HL-60 (cell line): ENCODE measurements at regions not wholly inside any gene's neighbourhood (a gene's known extent, or its start where the extent isn't known, plus 50 kb on each side); places are given as distances from the start of the nearest gene placed in this dataset.

Source experiments
- DNase-seq, 2 experiments: peaks; one replicate each; pipeline ENCODE4 v3.0.0-alpha.2; 2010 to 2020; ENCODE audit warnings: low read depth in 1 of 2, low spot score in 1 of 2
- H3K27ac ChIP-seq: fragments of 250-450 bp; sonication (Bioruptor Pico); replicated peaks from 2 replicates; pipeline ENCODE4 v1.5.1; 2020; ENCODE audit warnings: mild to moderate bottlenecking, moderate library complexity
- H3K27me3 ChIP-seq: fragments of 250-450 bp; sonication (Bioruptor Pico); 2 replicates; pipeline ENCODE4 v1.5.1; 2021; ENCODE audit warnings: mild to moderate bottlenecking, moderate library complexity; ENCODE audit not compliant: insufficient read depth, poor library complexity, severe bottlenecking
- H3K4me3 ChIP-seq: replicated peaks from 2 replicates; pipeline ENCODE4 v1.5.1; 2011; ENCODE audit warnings: mild to moderate bottlenecking, control low read depth, low read length; ENCODE audit not compliant: insufficient read depth
- CTCF ChIP-seq: IDR thresholded peaks from one replicate; pipeline ENCODE4 v1.5.1; 2011; ENCODE audit warnings: low read length, control low read depth, inconsistent platforms; ENCODE audit not compliant: insufficient read depth
- GABPA ChIP-seq: IDR thresholded peaks from 2 replicates; pipeline ENCODE4 v1.6.1; 2012; ENCODE audit warnings: low read depth
- POLR2AphosphoS5 ChIP-seq: IDR thresholded peaks from 2 replicates; pipeline ENCODE4 v1.6.1; 2012; ENCODE audit warnings: low read depth
- REST ChIP-seq: IDR thresholded peaks from 2 replicates; pipeline ENCODE4 v1.6.1; 2012; ENCODE audit warnings: low read depth; ENCODE audit not compliant: insufficient replicate concordance
- SPI1 ChIP-seq: IDR thresholded peaks from 2 replicates; pipeline ENCODE4 v1.6.1; 2012; ENCODE audit warnings: low read depth, mild to moderate bottlenecking, borderline replicate concordance

GRCh38 chr14:56023661-56024081 is 94.5 kb upstream of the PELI2 start:
- H3K27ac ChIP-seq, result no peak overlapping the region
- TF ChIP-seq REST, result no peak
- no peak for TF ChIP-seq CTCF
- TF ChIP-seq GABPA, result no peak
- TF ChIP-seq POLR2AphosphoS5, result no peak
- TF ChIP-seq SPI1, result no peak
- no peaks in the 10 kb centered on the region for H3K27me3 ChIP-seq
- no peak for DNase-seq
- H3K4me3 ChIP-seq, result no peak overlapping the region

GRCh38 chr14:56025191-56025590 is 93.0 kb upstream of the PELI2 start:
- no peak overlapping the region for H3K27ac ChIP-seq
- TF ChIP-seq CTCF, result no peak
- TF ChIP-seq GABPA, result no peak
- TF ChIP-seq REST, result no peak
- no peak for TF ChIP-seq SPI1
- no peak for TF ChIP-seq POLR2AphosphoS5
- no peak for DNase-seq
- no peaks in the 10 kb centered on the region for H3K27me3 ChIP-seq
- no peak overlapping the region for H3K4me3 ChIP-seq

DNA sequence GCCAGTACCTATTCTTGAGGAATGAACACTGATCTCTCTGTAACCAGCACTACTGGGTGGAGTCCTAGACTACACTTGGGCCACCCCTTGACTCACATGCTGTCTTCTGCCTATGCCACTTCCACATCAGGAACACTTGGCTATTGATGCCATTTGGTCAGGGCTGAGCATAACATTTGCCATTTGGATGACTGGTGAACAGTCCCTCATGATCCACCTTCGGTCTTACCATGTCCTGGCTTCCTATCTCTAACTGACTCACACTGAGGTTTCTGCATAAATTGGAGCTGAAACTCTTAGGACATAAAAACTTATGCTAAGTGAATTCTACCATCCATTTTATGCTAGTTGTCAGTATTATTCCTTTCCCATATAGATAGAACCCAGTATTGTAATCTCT is 91.7 kb upstream of the PELI2 start:
- no peak for TF ChIP-seq POLR2AphosphoS5
- TF ChIP-seq SPI1, result no peak
- TF ChIP-seq GABPA, result no peak
- TF ChIP-seq CTCF, result no peak
- TF ChIP-seq REST, result no peak

More for the DNA sequence above, 91.7 kb upstream of the PELI2 start:
- Histone ChIP-seq H3K27me3 (no peaks in the 10 kb centered on the region), H3K27ac (no peak overlapping the region), H3K4me3 (no peak overlapping the region)
- no peak for DNase-seq
